BJ (cell line): ENCODE measurements at regions not wholly inside any gene's neighbourhood (a gene's known extent, or its start where the extent isn't known, plus 50 kb on each side); places are given as distances from the start of the nearest gene placed in this dataset.

Source experiments
- CTCF ChIA-PET: fragments of 350-600 bp; formaldehyde crosslinking; extraction: SDS; loops from one replicate; lab custom pipeline; 2021; ENCODE audit warnings: antibody characterized with exemption, inconsistent platforms; lab: Yijun Ruan, JAX
- POLR2A ChIA-PET: fragments of 300-600 bp; sonication (Branson Sonifier 250); formaldehyde crosslinking; extraction: SDS; loops from one replicate; lab custom pipeline; 2021; ENCODE audit warnings: antibody characterized with exemption; lab: Charles Lee
- DNase-seq: peaks from one replicate; pipeline ENCODE4 v3.0.0-alpha.2; 2011; ENCODE audit warnings: low read depth
- H3K27me3 ChIP-seq: 2 replicates; pipeline ENCODE4 v1.6.0; 2011; ENCODE audit warnings: low read length; ENCODE audit not compliant: control insufficient read depth, insufficient read depth
- H3K36me3 ChIP-seq: 2 replicates; pipeline ENCODE4 v1.5.1; 2011; ENCODE audit warnings: low read length; ENCODE audit not compliant: control insufficient read depth, insufficient read depth
- H3K4me3 ChIP-seq: 2 replicates; pipeline ENCODE4 v1.5.1; 2011; ENCODE audit warnings: low read depth, mild to moderate bottlenecking, control low read depth, low read length
- CTCF ChIP-seq: IDR thresholded peaks from 2 replicates; pipeline ENCODE4 v1.5.1; 2011; ENCODE audit warnings: low read depth, mild to moderate bottlenecking, control low read depth, inconsistent platforms, low read length, moderate library complexity; ENCODE audit not compliant: insufficient read depth

- ChIA-PET POLR2A (no interaction called here), CTCF (interaction anchor here (1.1 kb wide), 1 partner anchor 12 kb away, joined by 5 read pairs; no protein-coding TSS in a partner anchor)
- TF ChIP-seq CTCF: no peak
- no peaks in the 10 kb centered on the region for H3K27me3 ChIP-seq
- DNase-seq: no peak
- H3K4me3 ChIP-seq: no peak overlapping the region
- H3K36me3 ChIP-seq: no peaks in the 10 kb centered on the region
Observed at GRCh38 chr7:19480383-19480782, 228.5 kb downstream of the POLR1F start.

GRCh38 chr7:19470031-19470430 lies 238.8 kb downstream of the POLR1F start:
- no peak for DNase-seq
- Histone ChIP-seq H3K27me3 (no peaks in the 10 kb centered on the region), H3K4me3 (no peak overlapping the region), H3K36me3 (no peaks in the 10 kb centered on the region)
- CTCF ChIA-PET: interaction anchor here (1.6 kb wide), 1 partner anchor 22 kb away, joined by 5 read pairs; no protein-coding TSS in a partner anchor
- no peak for TF ChIP-seq CTCF
- POLR2A ChIA-PET: no interaction called here

GRCh38 chr7:19465861-19466260 lies 243.0 kb downstream of the POLR1F start:
- Histone ChIP-seq H3K36me3 (no peaks in the 10 kb centered on the region), H3K27me3 (no peaks in the 10 kb centered on the region), H3K4me3 (no peak overlapping the region)
- CTCF ChIA-PET: no interaction called here
- no peak for TF ChIP-seq CTCF
- POLR2A ChIA-PET: no interaction called here
- no peak for DNase-seq

- Histone ChIP-seq H3K36me3 (no peaks in the 10 kb centered on the region), H3K27me3 (no peaks in the 10 kb centered on the region), H3K4me3 (no peak overlapping the region)
- POLR2A ChIA-PET: no interaction called here
- CTCF ChIA-PET: no interaction called here
- no peak for TF ChIP-seq CTCF
- DNase-seq: no peak
Observed at GRCh38 chr7:19464751-19465150, 244.1 kb downstream of the POLR1F start.

DNA sequence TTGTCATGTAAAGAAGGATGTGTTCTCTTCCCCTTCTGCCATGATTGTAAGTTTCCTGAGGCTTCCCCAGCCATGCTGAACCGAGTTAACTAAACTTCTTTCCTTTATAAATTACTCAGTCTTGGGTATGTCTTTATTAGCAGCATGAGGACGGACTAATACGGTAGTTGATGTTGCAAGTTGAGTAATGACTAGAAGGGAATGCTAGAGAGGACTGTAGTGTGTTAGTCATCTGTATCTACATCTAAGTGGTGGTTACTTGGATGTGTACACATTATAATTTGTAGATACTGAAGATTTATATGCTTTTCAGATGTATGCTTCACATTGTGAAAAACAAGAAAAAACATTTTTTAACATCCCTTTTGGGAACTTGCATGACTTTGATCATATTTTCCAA lies 244.6 kb downstream of the POLR1F start:
- DNase-seq: no peak
- Histone ChIP-seq H3K36me3 (no peaks in the 10 kb centered on the region), H3K27me3 (no peaks in the 10 kb centered on the region), H3K4me3 (no peak overlapping the region)
- ChIA-PET CTCF (no interaction called here), POLR2A (no interaction called here)
- TF ChIP-seq CTCF: no peak
